ENCODE measurements at regions not wholly inside any gene's neighbourhood (a gene's known extent, or its start where the extent isn't known, plus 50 kb on each side); places are given as distances from the start of the nearest gene placed in this dataset.
"Not testable (repeated sequence)": the region's sequence is repeated elsewhere in the genome, so short reads cannot be mapped to it uniquely, and the experiment has no call there.

DNA sequence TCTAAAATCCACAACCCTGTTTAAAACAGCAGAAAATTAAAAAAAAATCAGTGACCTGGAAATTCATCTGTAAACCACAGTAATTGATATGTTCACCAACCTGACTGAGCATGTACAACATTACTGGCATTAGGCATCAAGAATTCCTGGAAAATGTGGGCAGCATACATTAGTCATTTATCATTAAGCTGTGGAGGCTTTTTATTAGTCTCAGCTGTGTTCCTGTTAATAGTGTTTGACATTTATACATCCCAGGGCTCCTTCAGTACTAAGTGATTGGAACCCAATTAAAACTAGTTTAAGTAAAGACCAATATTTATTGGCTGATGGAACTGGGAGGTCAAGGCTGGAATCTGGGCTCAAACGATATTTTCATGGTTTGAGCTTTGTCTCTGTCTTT, 227.3 kb upstream of the GIMD1 start:
- no peaks in the 10 kb centered on the region for H3K27me3 ChIP-seq (ENCODE audit: insufficient read depth, low read length)

GRCh38 chr4:106594291-106594952, 225.8 kb upstream of the GIMD1 start:
- Histone ChIP-seq H3K4me3 (ENCODE audit: low read length) (no peak overlapping the region), H3K36me3 (ENCODE audit: insufficient read depth, low read length) (no peaks in the 10 kb centered on the region), H3K27me3 (ENCODE audit: insufficient read depth, low read length) (no peaks in the 10 kb centered on the region), H2AFZ (ENCODE audit: low read depth, low read length) (no peak overlapping the region), H3K9me3 (ENCODE audit: low read length) (no peaks in the 10 kb centered on the region), H3K4me1 (ENCODE audit: insufficient read depth, low read length) (no peaks in the 10 kb centered on the region)

More for the DNA sequence above, 227.3 kb upstream of the GIMD1 start:
- Histone ChIP-seq H3K4me1 (ENCODE audit: insufficient read depth, low read length) (no peaks in the 10 kb centered on the region), H3K9me3 (ENCODE audit: low read length) (no peaks in the 10 kb centered on the region), H3K36me3 (ENCODE audit: insufficient read depth, low read length) (no peaks in the 10 kb centered on the region), H2AFZ (ENCODE audit: low read depth, low read length) (no peak overlapping the region), H3K4me3 (ENCODE audit: low read length) (no peak overlapping the region)

DNA sequence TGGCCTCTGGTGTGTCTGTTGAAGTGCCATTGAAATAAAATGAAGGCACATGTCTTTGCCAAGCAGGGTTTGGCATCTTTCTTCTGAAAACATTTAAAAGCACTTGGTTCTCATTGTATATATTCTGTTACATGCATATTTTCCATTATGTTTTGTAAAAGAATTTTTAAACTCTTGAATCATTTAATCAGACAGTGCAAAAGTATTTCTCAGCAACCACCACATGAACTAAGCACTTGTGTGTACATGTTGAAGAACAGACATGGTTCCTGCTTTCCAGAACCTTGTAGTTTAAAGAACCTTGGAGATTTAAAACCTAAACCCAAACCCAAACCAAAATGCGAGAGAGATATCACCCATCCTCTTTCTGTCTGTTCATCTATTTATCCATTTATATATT, 220.3 kb upstream of the GIMD1 start:
- H3K27me3 ChIP-seq (ENCODE audit: insufficient read depth, low read length) = no peaks in the 10 kb centered on the region
- H2AFZ ChIP-seq (ENCODE audit: low read depth, low read length) = no peak overlapping the region
- H3K9me3 ChIP-seq (ENCODE audit: low read length) = no peaks in the 10 kb centered on the region
- no peaks in the 10 kb centered on the region for H3K36me3 ChIP-seq (ENCODE audit: insufficient read depth, low read length)
- H3K4me1 ChIP-seq (ENCODE audit: insufficient read depth, low read length) = no peaks in the 10 kb centered on the region
- no peak overlapping the region for H3K4me3 ChIP-seq (ENCODE audit: low read length)

- no peaks in the 10 kb centered on the region for H3K4me1 ChIP-seq (ENCODE audit: insufficient read depth, low read length)
- no peaks in the 10 kb centered on the region for H3K27me3 ChIP-seq (ENCODE audit: insufficient read depth, low read length)
- H3K9me3 ChIP-seq (ENCODE audit: low read length) = no peaks in the 10 kb centered on the region
- H3K4me3 ChIP-seq (ENCODE audit: low read length) = no peak overlapping the region
- no peak overlapping the region for H2AFZ ChIP-seq (ENCODE audit: low read depth, low read length)
- no peaks in the 10 kb centered on the region for H3K36me3 ChIP-seq (ENCODE audit: insufficient read depth, low read length)
Observed at GRCh38 chr4:106587558-106587957, 219.0 kb upstream of the GIMD1 start.

- no peak overlapping the region for H2AFZ ChIP-seq (ENCODE audit: low read depth, low read length)
- H3K36me3 ChIP-seq (ENCODE audit: insufficient read depth, low read length) = no peaks in the 10 kb centered on the region
- H3K9me3 ChIP-seq (ENCODE audit: low read length) = no peaks in the 10 kb centered on the region
- no peaks in the 10 kb centered on the region for H3K4me1 ChIP-seq (ENCODE audit: insufficient read depth, low read length)
- H3K4me3 ChIP-seq (ENCODE audit: low read length) = no peak overlapping the region
- no peaks in the 10 kb centered on the region for H3K27me3 ChIP-seq (ENCODE audit: insufficient read depth, low read length)
Observed at GRCh38 chr4:106585915-106586349, 217.4 kb upstream of the GIMD1 start.

GRCh38 chr4:106584337-106584989, 215.9 kb upstream of the GIMD1 start:
- Histone ChIP-seq H3K27me3 (ENCODE audit: insufficient read depth, low read length) (no peaks in the 10 kb centered on the region), H3K9me3 (ENCODE audit: low read length) (no peaks in the 10 kb centered on the region), H3K36me3 (ENCODE audit: insufficient read depth, low read length) (no peaks in the 10 kb centered on the region), H2AFZ (ENCODE audit: low read depth, low read length) (no peak overlapping the region), H3K4me1 (ENCODE audit: insufficient read depth, low read length) (no peaks in the 10 kb centered on the region), H3K4me3 (ENCODE audit: low read length) (no peak overlapping the region)

DNA sequence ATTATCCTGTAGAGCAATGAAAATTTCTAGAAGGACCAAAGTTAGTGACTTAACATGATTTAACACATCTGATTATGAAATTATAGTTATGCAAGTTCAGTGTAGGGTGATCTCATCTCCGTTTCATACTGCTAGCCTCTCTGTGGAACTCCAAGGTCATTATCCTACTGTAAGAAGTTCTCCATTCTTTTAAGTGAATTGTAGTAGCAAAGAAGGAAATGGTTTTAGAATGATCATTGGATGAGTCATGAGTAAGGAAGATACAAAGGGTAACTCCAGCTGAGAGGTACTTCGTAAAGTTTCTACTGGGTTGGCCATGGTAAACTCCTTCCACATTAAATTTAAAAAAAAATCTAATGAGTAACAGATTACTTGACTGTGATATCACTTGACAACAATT, 215.0 kb upstream of the GIMD1 start:
- no peaks in the 10 kb centered on the region for H3K27me3 ChIP-seq (ENCODE audit: insufficient read depth, low read length)
- H3K36me3 ChIP-seq (ENCODE audit: insufficient read depth, low read length) = no peaks in the 10 kb centered on the region
- no peak overlapping the region for H2AFZ ChIP-seq (ENCODE audit: low read depth, low read length)
- H3K9me3 ChIP-seq (ENCODE audit: low read length) = no peaks in the 10 kb centered on the region
- H3K4me3 ChIP-seq (ENCODE audit: low read length) = no peak overlapping the region
- no peaks in the 10 kb centered on the region for H3K4me1 ChIP-seq (ENCODE audit: insufficient read depth, low read length)

DNA sequence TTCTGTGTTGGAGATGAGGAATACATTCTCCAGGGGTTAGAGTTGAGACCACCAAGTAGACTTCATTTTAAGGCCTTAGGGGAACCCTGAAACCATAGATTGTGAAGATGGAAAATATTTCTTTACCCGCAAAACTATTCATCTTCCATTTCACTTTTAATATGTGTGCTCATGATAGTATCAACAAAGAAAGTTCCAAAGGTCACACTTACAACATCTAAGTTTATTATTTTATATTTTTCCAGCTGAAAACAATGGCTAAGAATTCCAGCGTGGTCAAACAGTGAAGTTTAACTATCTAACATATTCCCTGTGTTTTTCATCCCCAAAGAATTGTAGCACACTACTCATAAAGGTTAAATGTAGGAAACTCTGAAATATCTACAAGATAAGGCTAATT, 214.5 kb upstream of the GIMD1 start:
- H3K4me1 ChIP-seq (ENCODE audit: insufficient read depth, low read length) = no peaks in the 10 kb centered on the region
- H3K9me3 ChIP-seq (ENCODE audit: low read length) = no peaks in the 10 kb centered on the region
- no peak overlapping the region for H2AFZ ChIP-seq (ENCODE audit: low read depth, low read length)
- H3K4me3 ChIP-seq (ENCODE audit: low read length) = no peak overlapping the region
- H3K27me3 ChIP-seq (ENCODE audit: insufficient read depth, low read length) = no peaks in the 10 kb centered on the region
- no peaks in the 10 kb centered on the region for H3K36me3 ChIP-seq (ENCODE audit: insufficient read depth, low read length)

- no peak overlapping the region for H2AFZ ChIP-seq (ENCODE audit: low read depth, low read length)
- no peak overlapping the region for H3K4me3 ChIP-seq (ENCODE audit: low read length)
- H3K36me3 ChIP-seq (ENCODE audit: insufficient read depth, low read length) = no peaks in the 10 kb centered on the region
- H3K4me1 ChIP-seq (ENCODE audit: insufficient read depth, low read length) = no peaks in the 10 kb centered on the region
- H3K27me3 ChIP-seq (ENCODE audit: insufficient read depth, low read length) = no peaks in the 10 kb centered on the region
- H3K9me3 ChIP-seq (ENCODE audit: low read length) = no peaks in the 10 kb centered on the region
Observed at GRCh38 chr4:106582103-106582502, 213.5 kb upstream of the GIMD1 start.

GRCh38 chr4:106579236-106579635, 210.7 kb upstream of the GIMD1 start:
- H3K4me3 ChIP-seq (ENCODE audit: low read length) = no peak overlapping the region
- H3K4me1 ChIP-seq (ENCODE audit: insufficient read depth, low read length) = no peaks in the 10 kb centered on the region
- no peaks in the 10 kb centered on the region for H3K9me3 ChIP-seq (ENCODE audit: low read length)
- H2AFZ ChIP-seq (ENCODE audit: low read depth, low read length) = no peak overlapping the region
- no peaks in the 10 kb centered on the region for H3K27me3 ChIP-seq (ENCODE audit: insufficient read depth, low read length)
- no peaks in the 10 kb centered on the region for H3K36me3 ChIP-seq (ENCODE audit: insufficient read depth, low read length)

- Histone ChIP-seq H3K9me3 (ENCODE audit: low read length) (no peaks in the 10 kb centered on the region), H3K27me3 (ENCODE audit: insufficient read depth, low read length) (no peaks in the 10 kb centered on the region), H2AFZ (ENCODE audit: low read depth, low read length) (no peak overlapping the region), H3K36me3 (ENCODE audit: insufficient read depth, low read length) (no peaks in the 10 kb centered on the region), H3K4me3 (ENCODE audit: low read length) (no peak overlapping the region), H3K4me1 (ENCODE audit: insufficient read depth, low read length) (no peaks in the 10 kb centered on the region)
Observed at GRCh38 chr4:106569146-106570031, 200.8 kb upstream of the GIMD1 start.

GRCh38 chr4:106565727-106566126, 197.1 kb upstream of the GIMD1 start:
- Histone ChIP-seq H3K27me3 (ENCODE audit: insufficient read depth, low read length) (no peaks in the 10 kb centered on the region), H3K9me3 (ENCODE audit: low read length) (no peaks in the 10 kb centered on the region), H3K4me1 (ENCODE audit: insufficient read depth, low read length) (no peaks in the 10 kb centered on the region), H3K36me3 (ENCODE audit: insufficient read depth, low read length) (no peaks in the 10 kb centered on the region), H3K4me3 (ENCODE audit: low read length) (no peak overlapping the region), H2AFZ (ENCODE audit: low read depth, low read length) (no peak overlapping the region)

GRCh38 chr4:106563637-106564036, 195.1 kb upstream of the GIMD1 start:
- H3K9me3 ChIP-seq (ENCODE audit: low read length); H2AFZ ChIP-seq (ENCODE audit: low read depth, low read length); H3K27me3 ChIP-seq (ENCODE audit: insufficient read depth, low read length); H3K4me1 ChIP-seq (ENCODE audit: insufficient read depth, low read length); H3K36me3 ChIP-seq (ENCODE audit: insufficient read depth, low read length); H3K4me3 ChIP-seq (ENCODE audit: low read length): not testable (repeated sequence)

All from neuron (in vitro differentiated cells).